ENCODE measurements at regions not wholly inside any gene's neighbourhood (a gene's known extent, or its start where the extent isn't known, plus 50 kb on each side); places are given as distances from the start of the nearest gene placed in this dataset.

DNA sequence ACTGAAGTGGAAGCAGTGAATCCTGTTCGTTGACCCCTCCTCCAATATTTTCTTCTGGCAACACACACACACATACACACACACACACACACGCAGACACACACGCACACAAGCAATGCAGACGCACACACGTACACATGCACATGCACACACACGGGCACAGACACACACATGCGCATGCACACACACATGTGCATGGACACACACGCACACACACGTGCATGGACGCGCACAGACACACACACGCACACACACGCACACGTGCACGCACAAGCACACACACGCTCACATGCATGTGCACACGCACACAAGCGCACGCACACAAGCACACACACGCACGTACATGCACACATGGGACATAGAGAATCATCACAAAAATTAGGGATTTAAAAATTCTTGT is 488.2 kb upstream of the TPK1 start:
- no peak for ATAC-seq
- DNase-seq: no peak
- Mint-ChIP-seq H3K27me3 (no peaks in the 10 kb centered on the region), H3K36me3 (no peaks in the 10 kb centered on the region), H3K27ac (no peak overlapping the region), H3K9me3 (peaks cover 0 to 12% (median 3%) of the 10 kb centered on the region in 9 donors), H3K4me3 (no peak overlapping the region), H3K4me1 (no peaks in the 10 kb centered on the region)
- POLR2A ChIA-PET: no interaction called here

DNA sequence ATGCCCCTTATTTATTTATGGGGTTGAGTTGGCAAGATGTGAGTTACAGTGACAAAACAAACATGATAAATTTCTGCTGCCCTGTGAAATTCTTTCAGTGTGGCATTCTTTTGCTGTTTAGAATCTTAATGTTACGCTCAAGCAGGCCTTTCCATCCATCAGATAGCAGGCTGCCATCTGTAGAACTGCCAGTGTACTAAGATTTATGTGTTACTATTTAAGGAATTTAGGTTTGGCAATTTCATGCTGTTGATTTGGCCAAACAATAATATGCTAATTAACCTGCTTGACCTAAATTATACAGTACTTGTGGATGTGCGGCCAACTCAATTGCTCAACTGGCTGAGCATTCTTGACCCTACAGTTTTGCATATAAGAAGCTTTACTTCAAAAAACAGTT is 477.7 kb upstream of the TPK1 start:
- Mint-ChIP-seq H3K9me3 (peaks cover 0 to 18% (median 6%) of the 10 kb centered on the region in 9 donors), H3K4me3 (no peak overlapping the region), H3K27ac (no peak overlapping the region), H3K27me3 (no peaks in the 10 kb centered on the region), H3K4me1 (no peaks in the 10 kb centered on the region), H3K36me3 (no peaks in the 10 kb centered on the region)
- no peak for ATAC-seq
- DNase-seq: no peak
- POLR2A ChIA-PET: no interaction called here

DNA sequence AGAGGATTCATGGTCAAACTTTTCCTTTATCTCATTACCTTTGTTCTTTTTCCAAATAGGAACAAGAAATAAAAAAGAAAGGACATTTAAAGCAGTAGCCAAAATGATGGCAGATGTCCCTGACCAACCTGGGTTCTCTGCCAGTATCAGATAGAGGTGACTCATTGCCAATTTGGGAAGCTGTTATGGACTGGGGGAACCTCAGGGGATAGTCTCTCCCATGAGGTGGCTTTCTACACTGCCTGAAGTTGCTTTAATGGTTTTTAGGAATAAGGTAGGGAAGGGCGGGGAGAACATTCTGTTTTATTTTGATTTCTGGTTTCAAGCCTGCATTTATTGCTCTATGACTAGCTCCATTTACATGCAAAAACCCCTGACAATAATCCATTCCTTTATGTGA is 457.9 kb upstream of the TPK1 start:
- H3K4me3 Mint-ChIP-seq: no peak overlapping the region

DNA sequence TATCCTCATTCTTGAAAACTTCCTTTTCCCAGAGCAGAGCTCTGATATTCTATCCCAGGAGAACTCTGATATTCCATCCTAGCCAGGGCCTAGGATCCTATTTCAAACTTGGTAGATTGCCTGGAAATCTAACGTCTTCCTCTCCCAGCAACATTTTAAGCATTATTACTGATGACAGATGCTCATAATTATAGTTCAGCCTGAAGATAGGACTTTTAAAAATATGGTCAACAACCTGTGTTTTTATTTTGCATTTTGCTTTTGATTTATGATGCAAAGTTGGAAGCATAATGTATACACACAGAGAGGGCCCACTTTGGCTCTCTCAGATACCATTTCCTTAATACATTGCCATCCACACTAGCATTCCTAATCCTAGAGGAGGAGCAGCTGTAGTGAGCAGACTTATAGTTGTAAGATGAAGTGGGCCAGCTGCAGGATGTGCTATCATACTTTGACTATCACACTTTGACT is 457.4 kb upstream of the TPK1 start:
- Mint-ChIP-seq H3K4me1 (no peaks in the 10 kb centered on the region), H3K36me3 (no peaks in the 10 kb centered on the region), H3K4me3 (no peak overlapping the region), H3K27me3 (peaks cover 0 to 6% (median 0%) of the 10 kb centered on the region in 5 donors), H3K27ac (no peak overlapping the region), H3K9me3 (peaks cover 0 to 19% (median 0%) of the 10 kb centered on the region in 9 donors)
- ATAC-seq: no peak
- DNase-seq: no peak
- POLR2A ChIA-PET: no interaction called here

More for the DNA sequence above, 457.9 kb upstream of the TPK1 start:
- Mint-ChIP-seq H3K27me3 (peaks cover 0 to 6% (median 0%) of the 10 kb centered on the region in 5 donors), H3K27ac (no peak overlapping the region), H3K4me1 (no peaks in the 10 kb centered on the region), H3K36me3 (no peaks in the 10 kb centered on the region), H3K9me3 (peaks cover 0 to 19% (median 0%) of the 10 kb centered on the region in 9 donors)
- no peak for ATAC-seq
- no peak for DNase-seq
- POLR2A ChIA-PET: no interaction called here

DNA sequence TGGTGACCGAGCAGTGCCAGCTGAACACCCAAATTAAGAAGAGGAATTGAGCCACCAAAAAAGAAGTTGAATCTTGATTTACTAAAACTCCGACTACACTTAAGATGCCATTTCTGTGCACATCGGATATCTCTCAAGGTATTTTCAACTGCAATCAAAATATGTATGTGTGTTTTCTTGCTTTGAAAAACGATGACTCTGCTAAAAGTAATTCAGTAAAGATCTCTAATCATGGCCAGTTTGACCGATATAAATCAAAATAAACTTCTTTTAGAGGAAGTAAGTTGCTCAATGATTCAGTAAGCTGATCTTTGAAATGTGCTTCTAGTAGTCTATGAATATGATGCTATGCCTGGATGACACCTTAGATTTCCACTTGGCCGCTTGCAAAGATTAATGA is 453.5 kb upstream of the TPK1 start:
- no peaks in the 10 kb centered on the region for H3K36me3 Mint-ChIP-seq

DNA sequence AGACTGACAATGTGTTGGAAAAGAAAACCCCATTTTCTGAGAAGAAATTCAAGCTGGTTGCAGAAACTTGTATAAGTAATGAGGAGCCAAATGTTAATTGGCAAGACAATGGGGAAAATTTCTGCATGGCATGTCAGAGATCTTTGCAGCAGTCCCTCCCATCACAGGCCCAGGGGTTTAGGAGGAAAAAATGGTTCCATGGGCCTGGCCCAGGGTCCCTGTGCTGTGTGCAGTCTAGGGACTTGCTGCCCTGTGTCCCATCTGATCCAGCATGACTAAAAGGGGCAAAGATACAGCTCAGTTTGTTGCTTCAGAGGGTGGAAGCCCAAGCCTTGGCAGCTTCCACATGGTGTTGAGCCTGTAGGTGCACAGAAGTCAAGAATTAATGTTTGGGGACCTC is 440.3 kb upstream of the TPK1 start:
- Mint-ChIP-seq H3K36me3 (peaks cover 0 to 16% (median 0%) of the 10 kb centered on the region in 3 donors), H3K27me3 (no peaks in the 10 kb centered on the region), H3K4me3 (no peak overlapping the region), H3K9me3 (peaks cover 8 to 58% (median 33%) of the 10 kb centered on the region in 9 donors), H3K4me1 (no peaks in the 10 kb centered on the region), H3K27ac (no peak overlapping the region)
- ATAC-seq (no peak), DNase-seq (no peak)
- POLR2A ChIA-PET: no interaction called here

More for the DNA sequence above, 453.5 kb upstream of the TPK1 start:
- no peak overlapping the region for H3K27ac Mint-ChIP-seq
- H3K4me3 Mint-ChIP-seq: no peak overlapping the region
- peaks cover 0 to 6% (median 0%) of the 10 kb centered on the region in 5 donors for H3K27me3 Mint-ChIP-seq
- ATAC-seq: no peak
- DNase-seq: no peak
- POLR2A ChIA-PET: no interaction called here
- peaks cover 0 to 19% (median 4%) of the 10 kb centered on the region in 9 donors for H3K9me3 Mint-ChIP-seq
- H3K4me1 Mint-ChIP-seq: no peaks in the 10 kb centered on the region

DNA sequence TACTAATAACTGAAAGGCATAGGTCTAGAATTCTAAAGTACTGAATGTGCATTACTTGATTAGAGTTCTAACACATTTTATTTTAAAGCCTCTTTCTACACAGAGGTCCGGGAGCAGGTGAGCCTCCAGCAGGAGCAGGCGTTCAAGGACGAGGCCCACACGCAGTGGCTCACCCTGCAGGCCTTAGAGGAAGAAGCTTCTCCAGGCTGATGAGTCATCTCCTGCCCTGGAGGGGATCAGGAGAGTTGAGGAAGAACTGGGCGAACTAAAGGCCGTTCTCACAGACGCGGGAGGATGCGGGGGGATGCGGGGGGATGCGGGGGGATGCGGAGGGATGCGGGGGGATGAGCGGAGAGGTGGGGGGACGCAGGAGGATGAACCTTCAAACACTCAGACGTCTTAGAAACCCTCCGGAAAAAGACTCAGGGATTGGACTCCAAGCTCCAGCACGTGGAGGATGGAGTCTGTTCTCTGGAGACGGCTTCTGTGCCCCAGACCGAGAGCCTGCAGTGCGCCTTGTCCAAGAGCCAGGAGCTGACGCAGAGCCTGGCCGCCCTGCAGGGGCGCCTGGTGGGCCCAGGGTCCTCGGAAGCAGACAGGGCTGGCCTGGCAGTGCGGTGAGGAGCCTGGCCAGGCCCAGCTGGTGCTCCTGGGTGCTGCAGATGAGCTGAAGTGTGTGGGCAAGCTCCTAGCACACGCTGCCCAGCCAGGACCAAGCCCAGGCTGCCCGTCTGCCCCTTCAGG is 433.7 kb upstream of the TPK1 start:
- H3K36me3 Mint-ChIP-seq: no peaks in the 10 kb centered on the region
- ATAC-seq: no peak
- peaks cover 0 to 1% (median 0%) of the 10 kb centered on the region in 5 donors for H3K27me3 Mint-ChIP-seq
- POLR2A ChIA-PET: no interaction called here
- H3K9me3 Mint-ChIP-seq: peaks cover 0 to 23% (median 5%) of the 10 kb centered on the region in 9 donors
- H3K4me3 Mint-ChIP-seq: no peak overlapping the region
- no peaks in the 10 kb centered on the region for H3K4me1 Mint-ChIP-seq
- no peak overlapping the region for H3K27ac Mint-ChIP-seq
- DNase-seq: no peak

GRCh38 chr7:145265180-145265579 is 429.3 kb upstream of the TPK1 start:
- no peak for DNase-seq
- Mint-ChIP-seq H3K4me3 (no peak overlapping the region), H3K9me3 (peaks cover 0 to 16% (median 0%) of the 10 kb centered on the region in 9 donors), H3K27ac (no peak overlapping the region), H3K36me3 (no peaks in the 10 kb centered on the region), H3K4me1 (no peaks in the 10 kb centered on the region), H3K27me3 (peaks cover 0 to 1% (median 0%) of the 10 kb centered on the region in 5 donors)
- POLR2A ChIA-PET: no interaction called here
- no peak for ATAC-seq

DNA sequence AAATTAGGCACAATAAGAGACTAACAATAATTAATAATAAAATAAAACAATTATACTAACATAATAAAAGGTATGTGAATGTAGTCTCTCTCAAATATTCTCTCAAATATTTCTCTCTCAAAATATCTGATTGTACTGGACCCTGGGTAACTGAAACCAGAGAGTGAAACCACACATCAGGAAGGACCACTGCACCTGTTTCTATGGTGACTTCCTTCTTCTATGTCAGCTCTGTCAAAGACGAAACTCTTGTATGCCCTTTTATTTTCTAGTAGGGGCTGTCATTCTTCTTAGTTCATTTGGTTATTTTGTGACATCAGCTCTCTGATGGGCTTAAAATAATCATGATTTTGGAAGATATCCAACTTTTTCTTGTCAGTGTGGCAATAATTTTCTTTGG is 428.0 kb upstream of the TPK1 start:
- ATAC-seq (no peak), DNase-seq (no peak)
- Mint-ChIP-seq H3K27ac (no peak overlapping the region), H3K27me3 (peaks cover 0 to 1% (median 0%) of the 10 kb centered on the region in 5 donors), H3K4me1 (no peaks in the 10 kb centered on the region), H3K9me3 (peaks cover 0 to 23% (median 10%) of the 10 kb centered on the region in 9 donors), H3K4me3 (no peak overlapping the region), H3K36me3 (peaks cover 0 to 3% (median 0%) of the 10 kb centered on the region in 3 donors)
- POLR2A ChIA-PET: no interaction called here

DNA sequence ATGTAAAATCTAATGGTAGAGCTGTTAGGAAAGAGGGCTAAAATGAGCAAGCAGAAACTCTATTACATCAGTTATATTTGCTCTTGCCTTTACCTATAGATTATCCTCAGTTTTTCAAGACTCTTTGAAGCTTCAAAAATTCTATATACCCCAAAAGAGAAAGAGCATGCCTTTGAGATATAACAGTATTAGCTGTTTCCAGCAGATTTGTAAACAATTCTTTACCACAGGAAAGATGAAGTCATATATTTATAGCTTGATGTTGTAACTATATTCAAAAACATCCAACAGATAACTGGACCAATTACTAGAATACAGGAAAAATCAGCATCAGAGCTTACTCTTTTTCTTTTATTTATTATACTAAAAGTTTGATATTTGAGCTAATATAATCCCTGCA is 416.2 kb upstream of the TPK1 start:
- peaks cover 0 to 17% (median 6%) of the 10 kb centered on the region in 9 donors for H3K9me3 Mint-ChIP-seq
- no peaks in the 10 kb centered on the region for H3K27me3 Mint-ChIP-seq
- ATAC-seq (no peak), DNase-seq (no peak)
- H3K4me1 Mint-ChIP-seq: no peaks in the 10 kb centered on the region
- no peak overlapping the region for H3K4me3 Mint-ChIP-seq
- H3K36me3 Mint-ChIP-seq: no peaks in the 10 kb centered on the region
- no peak overlapping the region for H3K27ac Mint-ChIP-seq
- POLR2A ChIA-PET: no interaction called here

GRCh38 chr7:145224775-145225174 is 388.9 kb upstream of the TPK1 start:
- DNase-seq: no peak
- ATAC-seq: no peak
- no peaks in the 10 kb centered on the region for H3K27me3 Mint-ChIP-seq
- no peaks in the 10 kb centered on the region for H3K36me3 Mint-ChIP-seq
- H3K4me1 Mint-ChIP-seq: no peaks in the 10 kb centered on the region
- POLR2A ChIA-PET: no interaction called here
- no peak overlapping the region for H3K27ac Mint-ChIP-seq
- H3K4me3 Mint-ChIP-seq: no peak overlapping the region
- H3K9me3 Mint-ChIP-seq: peaks cover 0 to 18% (median 6%) of the 10 kb centered on the region in 9 donors

DNA sequence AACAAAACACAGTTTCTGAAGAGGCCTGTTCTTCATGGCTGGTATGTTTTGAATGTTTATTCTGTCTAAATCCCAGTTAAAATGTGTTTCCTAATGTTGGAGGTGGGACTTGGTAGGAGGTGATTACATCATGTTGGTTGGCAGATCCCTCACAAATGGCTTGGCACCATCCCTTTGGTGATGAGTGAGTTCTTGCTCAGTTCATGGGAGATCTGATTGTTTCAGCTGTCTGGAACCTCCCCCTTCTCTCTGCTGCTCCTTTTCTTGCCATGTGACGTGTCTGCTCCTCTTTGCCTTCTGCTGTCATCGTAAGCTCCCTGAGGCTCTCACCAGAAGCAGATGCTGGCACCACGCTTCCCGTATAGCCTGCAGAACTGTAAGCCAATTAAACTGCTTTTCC is 383.6 kb upstream of the TPK1 start:
- Mint-ChIP-seq H3K36me3 (no peaks in the 10 kb centered on the region), H3K4me3 (no peak overlapping the region), H3K27ac (no peak overlapping the region), H3K9me3 (peaks cover 0 to 20% (median 5%) of the 10 kb centered on the region in 9 donors), H3K27me3 (no peaks in the 10 kb centered on the region), H3K4me1 (no peaks in the 10 kb centered on the region)
- no peak for ATAC-seq
- DNase-seq: no peak
- POLR2A ChIA-PET: no interaction called here

DNA sequence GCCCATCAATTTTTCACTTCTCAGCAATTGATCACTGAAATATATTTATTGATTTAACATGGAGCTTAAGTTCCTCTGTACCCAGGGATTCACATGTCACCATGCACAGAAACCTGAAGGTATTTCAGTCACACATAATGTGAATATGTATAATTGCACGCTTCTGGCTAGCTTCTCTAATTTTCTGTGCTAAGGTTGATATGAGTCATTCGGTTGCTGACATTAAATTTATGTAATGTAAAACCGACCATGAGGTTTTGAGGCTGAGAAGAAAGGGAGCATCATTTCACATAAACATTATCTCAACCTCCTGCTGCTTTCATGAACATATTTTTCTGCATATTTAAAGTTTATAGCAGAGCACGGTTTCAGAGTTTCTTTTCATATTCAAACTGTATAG is 381.0 kb upstream of the TPK1 start:
- Mint-ChIP-seq H3K4me1 (no peaks in the 10 kb centered on the region), H3K9me3 (peaks cover 0 to 11% (median 3%) of the 10 kb centered on the region in 9 donors), H3K27me3 (no peaks in the 10 kb centered on the region), H3K4me3 (no peak overlapping the region), H3K27ac (no peak overlapping the region), H3K36me3 (no peaks in the 10 kb centered on the region)
- POLR2A ChIA-PET: no interaction called here
- ATAC-seq (no peak), DNase-seq (no peak)

DNA sequence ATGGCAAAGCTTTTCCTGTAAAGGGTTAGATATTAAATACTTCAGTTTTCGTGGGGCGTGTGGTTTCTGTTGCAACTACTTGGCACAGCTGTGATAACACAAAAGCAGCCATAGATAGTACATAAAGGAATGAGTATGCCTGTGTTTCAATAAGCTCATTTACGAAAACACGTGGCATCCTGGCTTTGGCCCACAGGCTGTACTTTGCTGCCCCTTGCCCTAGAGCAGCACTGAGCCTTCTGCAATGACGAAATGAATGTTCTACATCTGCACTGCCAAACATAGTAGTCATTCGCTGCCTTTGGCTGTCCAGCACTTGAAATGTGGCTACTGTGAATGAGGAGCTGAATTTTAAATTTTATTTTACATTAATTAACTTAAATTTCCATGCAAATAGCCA is 376.2 kb upstream of the TPK1 start:
- Mint-ChIP-seq H3K27me3 (no peaks in the 10 kb centered on the region), H3K27ac (no peak overlapping the region), H3K4me3 (no peak overlapping the region), H3K36me3 (no peaks in the 10 kb centered on the region), H3K4me1 (no peaks in the 10 kb centered on the region), H3K9me3 (peaks cover 0 to 7% (median 4%) of the 10 kb centered on the region in 9 donors)
- POLR2A ChIA-PET: no interaction called here
- DNase-seq: no peak
- no peak for ATAC-seq
